SH-SY5Y (cell line): ENCODE measurements at regions not wholly inside any gene's neighbourhood (a gene's known extent, or its start where the extent isn't known, plus 50 kb on each side); places are given as distances from the start of the nearest gene placed in this dataset.

Experiments used
- GATA2 ChIP-seq: IDR thresholded peaks from 2 replicates; pipeline ENCODE4 v1.6.1; 2011; ENCODE audit warnings: mild to moderate bottlenecking, low read depth, low read length
- GATA3 ChIP-seq: IDR thresholded peaks from 2 replicates; pipeline ENCODE4 v1.6.1; 2011; ENCODE audit warnings: low read depth, mild to moderate bottlenecking, low read length, moderate library complexity

- TF ChIP-seq GATA2 (no peak), GATA3 (no peak)
Measured at GRCh38 chr19:29263305-29264135, 50.6 kb upstream of the UQCRFS1 start.

- TF ChIP-seq GATA2 = no peak
- no peak for TF ChIP-seq GATA3
Measured at GRCh38 chr19:29264897-29265296, 51.9 kb upstream of the UQCRFS1 start.

- no peak for TF ChIP-seq GATA2
- no peak for TF ChIP-seq GATA3
Measured at GRCh38 chr19:29265436-29265835, 52.5 kb upstream of the UQCRFS1 start.

GRCh38 chr19:29266001-29266400 lies 53.0 kb upstream of the UQCRFS1 start:
- TF ChIP-seq GATA2 = no peak
- no peak for TF ChIP-seq GATA3

GRCh38 chr19:29266603-29267002 lies 53.7 kb upstream of the UQCRFS1 start:
- TF ChIP-seq GATA2 = no peak

- TF ChIP-seq GATA2 (no peak), GATA3 (no peak)
Measured at GRCh38 chr19:29267701-29268100, 54.8 kb upstream of the UQCRFS1 start.

GRCh38 chr19:29268103-29268502 lies 55.2 kb upstream of the UQCRFS1 start:
- no peak for TF ChIP-seq GATA3
- TF ChIP-seq GATA2 = no peak

- no peak for TF ChIP-seq GATA2
- TF ChIP-seq GATA3 = no peak
Measured at GRCh38 chr19:29268721-29269393, 55.9 kb upstream of the UQCRFS1 start.

- TF ChIP-seq GATA3 = no peak
- TF ChIP-seq GATA2 = no peak
Measured at GRCh38 chr19:29269641-29270040, 56.7 kb upstream of the UQCRFS1 start.

- TF ChIP-seq GATA3 (no peak), GATA2 (no peak)
Measured at GRCh38 chr19:29271341-29271740, 58.4 kb upstream of the UQCRFS1 start.

- no peak for TF ChIP-seq GATA3
- no peak for TF ChIP-seq GATA2
Measured at GRCh38 chr19:29271911-29272310, 59.0 kb upstream of the UQCRFS1 start.

GRCh38 chr19:29273000-29273640 lies 60.2 kb upstream of the UQCRFS1 start:
- TF ChIP-seq GATA2 (no peak), GATA3 (no peak)

- no peak for TF ChIP-seq GATA2
- TF ChIP-seq GATA3 = no peak
Measured at GRCh38 chr19:29275266-29275665, 62.3 kb upstream of the UQCRFS1 start.

- TF ChIP-seq GATA2 (no peak), GATA3 (no peak)
Measured at GRCh38 chr19:29277102-29277501, 64.2 kb upstream of the UQCRFS1 start.

GRCh38 chr19:29278716-29279115 lies 65.8 kb upstream of the UQCRFS1 start:
- TF ChIP-seq GATA2 (no peak), GATA3 (no peak)
